Activated CD8-positive, alpha-beta memory T cell treated with anti-CD3 and anti-CD28 coated beads, Interleukin-2, amount 50 U/mL, for 24 hours (primary cell): ENCODE measurements at regions not wholly inside any gene's neighbourhood (a gene's known extent, or its start where the extent isn't known, plus 50 kb on each side); places are given as distances from the start of the nearest gene placed in this dataset.

Experiments used
- DNase-seq: peaks from one replicate; pipeline ENCODE4 v3.0.0-alpha.2; 2020; ENCODE audit errors: extremely low read depth

DNA sequence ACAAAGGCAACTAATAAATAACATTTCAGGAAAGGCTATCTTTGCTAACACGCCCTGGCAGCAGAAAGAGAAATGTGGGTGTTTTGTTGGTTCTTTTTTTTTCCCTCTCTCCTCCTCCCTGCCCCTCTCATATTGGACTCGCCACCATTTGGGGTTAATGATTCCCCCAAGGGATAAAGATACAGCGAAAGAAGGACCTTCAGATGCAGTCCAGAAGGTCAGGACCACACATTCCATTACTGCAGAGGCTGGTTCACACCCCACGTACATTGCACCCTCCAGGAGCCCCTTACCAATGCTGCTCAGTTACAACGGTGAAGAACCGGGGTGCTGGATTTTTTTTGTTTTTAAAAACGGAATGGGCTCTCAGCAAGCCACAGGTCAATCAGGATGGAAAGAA, 156.9 kb upstream of the TIAM1 start:
- DNase-seq: no peak

- no peak for DNase-seq
These were observed 156.0 kb upstream of the TIAM1 start for GRCh38 chr21:31500071-31500470.

GRCh38 chr21:31498985-31499384, 154.9 kb upstream of the TIAM1 start:
- no peak for DNase-seq

- DNase-seq: no peak
These were observed 153.9 kb upstream of the TIAM1 start for GRCh38 chr21:31497914-31498313.

GRCh38 chr21:31493350-31493880, 149.4 kb upstream of the TIAM1 start:
- DNase-seq: no peak

DNA sequence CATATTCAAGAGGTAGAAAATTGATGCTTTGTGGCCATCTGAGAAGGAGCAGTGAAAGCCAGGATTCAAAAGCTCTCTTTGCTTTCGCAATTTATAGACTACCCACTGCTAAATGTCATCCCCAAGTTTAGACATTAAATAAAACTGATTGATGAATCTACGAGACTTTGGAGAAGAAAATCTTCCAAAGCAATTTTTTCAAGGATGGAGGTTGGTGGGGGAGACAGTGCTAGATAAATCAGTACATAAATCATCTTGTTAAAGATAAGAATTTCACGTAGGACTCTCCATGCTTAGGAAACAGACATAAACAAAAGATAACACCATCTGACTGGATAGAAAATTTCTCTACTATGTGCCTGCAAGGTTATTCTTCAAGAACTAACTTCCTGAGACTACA, 147.6 kb upstream of the TIAM1 start:
- no peak for DNase-seq

DNA sequence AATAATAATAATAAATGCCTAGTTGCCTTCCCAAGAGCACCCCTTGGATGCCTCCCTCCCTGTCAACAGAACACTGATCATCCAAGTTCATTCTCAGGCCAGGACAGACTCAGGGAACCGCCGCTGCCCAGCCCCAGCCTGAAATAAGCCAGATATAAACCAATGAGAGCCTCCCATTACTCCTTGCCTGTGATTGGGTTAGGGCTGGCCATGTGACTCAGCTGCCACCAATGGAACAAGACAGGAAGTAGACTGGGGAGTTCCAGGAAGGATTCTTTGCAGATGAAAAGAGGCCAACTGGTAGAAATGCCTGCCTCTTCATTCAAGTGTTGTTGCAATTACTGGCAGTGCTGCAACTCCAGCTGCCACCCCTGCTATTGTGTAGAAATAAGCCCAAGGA, 146.4 kb upstream of the TIAM1 start:
- DNase-seq: no peak

DNA sequence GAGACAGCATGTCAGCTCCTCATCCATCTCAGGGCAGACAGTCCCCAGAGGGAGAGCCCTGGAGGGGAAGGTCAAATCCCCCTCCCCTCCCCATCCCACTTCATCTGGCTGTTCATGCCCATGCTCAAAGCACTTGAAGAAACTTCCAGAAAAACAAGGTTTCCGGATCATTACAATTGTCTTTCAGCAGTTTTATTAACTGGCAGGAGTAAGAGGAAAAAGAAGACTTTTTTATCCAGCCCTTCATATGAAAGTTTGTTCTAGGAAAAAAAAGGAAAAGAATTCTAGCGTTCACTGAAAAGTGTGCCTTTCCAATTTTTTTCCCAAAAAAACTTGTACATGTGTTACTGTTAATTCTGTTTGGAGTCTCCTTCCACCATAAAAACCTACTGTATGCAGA, 145.7 kb upstream of the TIAM1 start:
- DNase-seq: no peak

DNA sequence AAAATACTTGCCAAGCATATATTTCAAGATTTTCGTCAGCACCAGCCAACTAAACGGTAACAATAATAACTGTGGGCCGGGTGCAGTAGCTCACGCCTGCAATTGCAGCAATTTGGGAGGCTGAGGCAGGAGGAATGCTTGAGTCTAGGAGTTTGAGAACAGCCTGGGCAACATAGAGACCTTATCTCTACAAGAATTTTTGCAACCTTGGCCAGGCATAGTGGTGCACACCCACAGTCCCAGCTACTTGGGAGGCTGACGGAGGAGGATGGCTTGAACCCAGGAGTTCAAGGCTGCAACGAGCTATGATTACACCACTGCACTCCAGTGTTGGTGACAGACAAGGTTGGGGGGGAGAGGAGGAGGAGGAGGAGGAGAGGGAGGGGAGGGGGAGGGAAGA, 145.0 kb upstream of the TIAM1 start:
- no peak for DNase-seq

DNA sequence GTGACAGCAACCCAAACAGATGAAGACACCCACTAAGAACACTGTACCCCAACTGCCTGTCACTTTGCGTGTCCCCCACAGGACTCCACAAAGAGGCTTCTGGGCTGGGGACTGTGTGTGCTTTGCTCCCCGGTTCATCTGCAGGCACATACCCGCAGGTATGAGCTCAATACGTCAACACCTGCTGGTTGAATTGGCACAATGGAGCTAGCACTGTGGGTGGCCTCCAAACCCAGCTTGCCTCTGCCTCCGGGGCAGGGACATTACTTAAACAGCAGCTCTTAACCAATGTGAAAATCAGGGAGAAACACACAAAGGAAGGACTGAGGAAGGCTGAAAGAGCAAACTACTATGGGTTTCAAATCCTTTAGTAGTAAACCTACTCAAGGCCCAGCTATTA, 140.2 kb upstream of the TIAM1 start:
- DNase-seq: no peak

- no peak for DNase-seq
These were observed 139.1 kb upstream of the TIAM1 start for GRCh38 chr21:31483146-31483545.

- DNase-seq: no peak
These were observed 138.4 kb upstream of the TIAM1 start for GRCh38 chr21:31482460-31482859.

DNA sequence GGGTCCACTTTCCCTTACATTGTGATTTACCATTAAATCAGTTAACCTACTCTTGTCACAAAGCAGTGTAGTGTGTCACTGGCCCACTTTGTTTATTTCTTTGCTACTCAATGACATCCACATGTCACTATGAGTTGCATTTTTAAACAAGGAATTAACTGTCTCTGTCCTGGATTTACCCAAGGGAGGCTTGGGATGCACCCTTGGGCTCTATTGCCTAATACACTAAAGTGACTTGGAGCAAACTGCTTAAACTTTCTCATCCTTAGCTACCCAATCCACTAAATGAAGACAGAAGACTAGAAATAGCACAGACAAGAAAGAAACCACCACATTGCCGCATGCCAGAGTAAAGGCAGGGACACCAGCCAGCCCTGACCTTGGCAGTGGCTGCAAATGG, 136.2 kb upstream of the TIAM1 start:
- no peak for DNase-seq

DNA sequence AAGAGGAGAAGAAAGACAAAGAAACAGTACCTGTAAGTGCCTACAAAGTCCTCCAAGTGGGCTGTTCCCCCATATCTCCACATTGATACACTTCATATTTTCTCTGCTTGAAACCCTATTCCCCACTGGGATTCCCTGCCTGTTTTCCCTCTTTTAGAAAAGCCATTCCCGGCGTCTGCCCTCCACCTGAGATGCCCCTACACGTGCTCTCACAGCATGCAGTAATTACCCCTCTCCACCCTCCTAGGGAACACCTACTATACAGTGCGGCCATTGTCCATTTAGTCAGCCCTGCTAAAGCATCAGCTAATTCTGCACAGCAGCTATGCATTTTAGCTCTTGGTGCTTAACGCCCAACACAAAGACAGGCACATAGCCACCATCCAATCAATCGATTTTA, 135.7 kb upstream of the TIAM1 start:
- no peak for DNase-seq

DNA sequence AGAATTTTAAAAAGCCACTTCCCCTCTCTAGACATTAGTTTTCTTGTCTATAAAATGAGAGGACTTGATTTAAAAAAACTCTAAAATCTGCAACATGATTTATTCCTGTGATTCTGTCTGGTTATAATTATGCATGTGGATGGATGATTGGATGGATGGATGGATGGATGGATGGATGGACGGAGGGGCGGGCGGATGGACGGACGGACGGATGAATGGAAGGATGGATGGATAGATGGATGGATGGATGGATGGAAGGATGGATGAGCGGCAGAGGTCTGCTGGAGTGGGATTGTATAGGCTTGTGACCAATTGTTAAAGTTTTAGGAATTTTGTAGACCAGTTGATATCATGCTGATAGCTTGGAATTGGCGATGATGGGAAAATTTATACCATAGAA, 135.2 kb upstream of the TIAM1 start:
- DNase-seq: no peak

DNA sequence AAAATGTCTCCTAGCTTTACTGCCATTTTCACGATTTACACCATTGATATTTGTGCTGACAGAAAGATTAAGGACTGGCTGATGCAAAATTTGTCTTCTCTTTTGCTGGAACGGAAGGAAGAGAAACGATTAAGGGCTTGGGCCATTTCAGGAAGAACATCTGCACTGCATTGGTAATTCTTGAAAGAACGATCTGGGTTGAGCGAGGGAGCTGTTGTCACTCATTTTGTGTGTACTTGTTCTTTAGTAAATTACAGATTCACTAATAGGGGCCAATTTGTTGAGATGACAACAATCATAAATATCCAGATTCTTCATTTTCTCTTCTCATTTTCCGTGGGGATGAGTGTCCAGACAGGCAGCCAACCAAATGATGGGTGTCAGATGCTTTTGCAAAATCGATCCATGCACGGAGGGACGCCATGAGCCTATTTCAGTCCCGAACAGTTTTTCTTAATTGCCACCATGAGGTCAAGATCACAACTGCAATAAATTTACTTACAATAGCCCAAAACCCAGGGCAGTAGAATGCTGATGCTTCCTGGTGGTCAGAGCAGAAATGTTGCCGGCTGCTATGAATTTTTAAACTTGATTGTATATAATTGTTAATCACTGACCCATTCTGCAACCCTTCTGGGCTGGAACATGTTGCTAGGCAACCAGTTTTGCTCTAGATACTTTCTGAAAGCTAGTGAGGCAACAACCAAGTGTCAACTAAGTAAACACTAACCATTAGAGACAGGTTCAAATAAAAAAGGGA, 132.4 kb upstream of the TIAM1 start:
- no peak for DNase-seq

DNA sequence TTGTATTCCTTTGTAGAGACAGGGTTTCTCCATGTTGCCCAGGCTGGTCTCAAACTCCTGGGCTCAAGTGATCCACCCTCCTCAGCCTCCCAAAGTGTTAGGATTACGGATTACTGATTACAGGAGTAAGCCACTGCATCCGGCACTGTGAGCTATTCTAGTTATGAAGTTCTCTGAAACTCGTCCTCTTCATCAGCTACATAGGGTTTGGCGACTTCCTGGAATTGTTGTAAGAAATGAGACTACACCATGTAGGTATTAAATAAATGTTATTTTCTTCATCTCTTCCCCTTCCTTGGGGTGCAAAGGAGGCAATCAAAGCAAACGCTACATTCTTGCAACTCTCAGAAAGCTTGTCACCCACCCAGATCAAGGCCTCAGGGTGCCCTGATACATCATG, 131.2 kb upstream of the TIAM1 start:
- no peak for DNase-seq

DNA sequence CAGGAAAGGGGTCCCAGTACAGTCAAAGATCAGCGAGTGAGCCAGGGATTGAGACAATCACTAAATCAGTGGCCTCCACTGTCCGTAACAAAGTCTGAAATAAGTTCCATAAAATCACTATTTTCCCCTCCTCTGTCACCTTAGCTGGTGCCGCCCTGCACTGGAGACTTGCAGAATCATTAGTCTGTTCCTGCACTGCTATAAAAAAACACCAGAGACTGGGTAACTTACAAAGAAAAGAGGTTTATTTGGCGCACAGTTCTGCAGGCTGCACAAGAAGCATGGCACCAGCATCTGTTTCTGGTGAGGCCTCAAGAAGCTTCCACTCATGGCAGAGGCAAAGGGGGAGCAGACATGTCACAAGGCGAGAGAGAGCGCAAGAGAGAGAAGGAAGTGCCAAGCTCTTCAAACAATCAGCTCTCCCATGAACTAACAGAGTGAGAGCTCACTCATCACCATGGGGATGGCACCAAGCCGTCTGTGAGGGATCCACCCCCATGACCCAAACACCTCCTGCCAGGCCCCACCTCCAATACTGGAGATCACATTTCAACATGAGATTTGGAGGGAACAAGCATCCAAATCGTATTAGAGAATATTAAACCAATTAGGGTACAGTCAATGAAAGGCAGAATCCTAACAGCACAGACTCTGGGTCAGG, 129.8 kb upstream of the TIAM1 start:
- no peak for DNase-seq

DNA sequence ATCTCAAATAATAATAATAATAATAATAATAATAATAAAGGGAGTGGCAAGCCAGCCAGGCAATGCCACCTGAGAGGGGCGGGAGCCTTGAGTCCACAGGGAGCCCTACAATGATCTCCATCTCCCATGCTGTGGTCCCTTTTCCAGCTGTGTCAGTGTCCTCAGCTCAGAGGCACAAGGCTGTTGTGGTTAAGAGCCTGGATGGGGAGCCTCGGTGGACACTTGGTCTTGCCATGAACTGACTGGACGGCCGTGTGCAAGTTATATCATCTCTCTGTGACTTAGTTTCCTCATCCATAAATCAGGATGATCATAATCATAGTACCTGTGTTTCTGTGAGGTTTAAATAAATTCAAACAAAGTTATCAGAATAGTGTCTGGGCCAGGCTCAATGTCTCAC, 127.8 kb upstream of the TIAM1 start:
- DNase-seq: no peak

- no peak for DNase-seq
These were observed 127.0 kb upstream of the TIAM1 start for GRCh38 chr21:31470896-31471694.

- no peak for DNase-seq
These were observed 116.9 kb upstream of the TIAM1 start for GRCh38 chr21:31460980-31461379.

GRCh38 chr21:31459457-31459856, 115.4 kb upstream of the TIAM1 start:
- DNase-seq: no peak

GRCh38 chr21:31457675-31458074, 113.6 kb upstream of the TIAM1 start:
- DNase-seq: no peak
